Tibial artery (tissue), 4 donors: ENCODE measurements at regions not wholly inside any gene's neighbourhood (a gene's known extent, or its start where the extent isn't known, plus 50 kb on each side); places are given as distances from the start of the nearest gene placed in this dataset.

Source experiments
- DNase-seq, 2 donors: peaks; one replicate each; pipeline ENCODE4 v3.0.0-alpha.2; 2019
- H3K27ac ChIP-seq, 2 donors: fragments of 200-600 bp; sonication (generic) in 1 of 2; 1 replicate in 1 of 2; 2 replicates in 1 of 2; pipeline ENCODE4 v1.5.1; 2018 to 2019; ENCODE audit warnings: mild to moderate bottlenecking in 1 of 2
- H3K27me3 ChIP-seq, 2 donors: fragments of 200-600 bp; sonication (generic) in 1 of 2; one replicate each; pipeline versions ENCODE4 v1.5.1 to v1.6.0; 2016 to 2019
- H3K36me3 ChIP-seq, 3 donors: fragments of 200-600 bp; sonication (generic) in 2 of 3; one replicate each; pipeline ENCODE4 v1.5.1; 2016 to 2019; ENCODE audit warnings: mild to moderate bottlenecking in 2 of 3
- H3K4me1 ChIP-seq, 4 donors: fragments of 200-600 bp; sonication (generic) in 2 of 4; 1 replicate in 3 of 4; 2 replicates in 1 of 4; pipeline ENCODE4 v1.5.1; 2016 to 2019
- H3K4me3 ChIP-seq, 2 donors: fragments of 200-600 bp; sonication (generic) in 1 of 2; 1 replicate in 1 of 2; 2 replicates in 1 of 2; pipeline ENCODE4 v1.5.1; 2018 to 2019; ENCODE audit warnings: mild to moderate bottlenecking in 2 of 2
- H3K9me3 ChIP-seq, 3 donors: fragments of 200-600 bp; sonication (generic) in 1 of 3; one replicate each; pipeline ENCODE4 v1.5.1; 2016 to 2019
- CTCF ChIP-seq, 2 experiments: fragments of 200-600 bp in 1 of 2; fragments of 450-650 bp in 1 of 2; IDR thresholded peaks; one replicate each; pipeline ENCODE4 v1.5.1; 2017 to 2019; ENCODE audit warnings: antibody characterized with exemption in 2 of 2, mild to moderate bottlenecking in 1 of 2, moderate library complexity in 1 of 2
- intact Hi-C: fragments of 100-400 bp; cut with DNase I; formaldehyde crosslinking; loops from one replicate; pipeline ENCODE4 v1.15.0; 2023; ENCODE audit warnings: low total_unique reads

DNA sequence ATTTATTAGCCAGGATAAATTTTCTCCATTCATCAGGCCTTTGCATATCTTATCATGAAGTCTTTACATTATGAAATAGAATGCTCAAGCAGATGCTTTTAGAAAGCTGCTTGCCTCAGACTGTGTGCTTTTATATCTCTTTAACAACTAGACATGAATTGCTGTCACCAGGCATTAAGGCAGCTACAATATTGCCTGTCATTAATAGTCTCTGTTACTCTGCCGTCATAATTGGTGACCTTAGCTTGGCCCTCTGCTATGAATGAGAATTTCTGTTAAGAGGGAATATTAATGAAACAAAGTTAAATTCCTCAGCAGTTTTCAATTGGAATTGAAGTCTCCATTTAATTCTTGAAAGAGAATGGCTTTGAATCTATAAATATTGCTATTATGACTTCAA is 266.8 kb upstream of the MIS18BP1 start:
- intact Hi-C loops, result no loop called here
- DNase-seq, result no peak
- no peaks in the 10 kb centered on the region for H3K27me3 ChIP-seq
- H3K4me3 ChIP-seq, result no peak overlapping the region
- H3K4me1 ChIP-seq, result no peaks in the 10 kb centered on the region
- H3K9me3 ChIP-seq, result no peaks in the 10 kb centered on the region
- no peak for TF ChIP-seq CTCF (IDR thresholded peaks at IDR 0.05)
- no peak overlapping the region for H3K27ac ChIP-seq
- H3K36me3 ChIP-seq, result no peaks in the 10 kb centered on the region

GRCh38 chr14:45492876-45493275 is 239.9 kb upstream of the MIS18BP1 start:
- intact Hi-C loops, result no loop called here
- Histone ChIP-seq H3K36me3 (no peaks in the 10 kb centered on the region), H3K27ac (no peak overlapping the region), H3K4me1 (no peaks in the 10 kb centered on the region), H3K4me3 (no peak overlapping the region), H3K27me3 (no peaks in the 10 kb centered on the region), H3K9me3 (no peaks in the 10 kb centered on the region)
- no peak for TF ChIP-seq CTCF (IDR thresholded peaks at IDR 0.05)
- DNase-seq, result no peak

- no peak for DNase-seq
- intact Hi-C loops, result no loop called here
- Histone ChIP-seq H3K9me3 (no peaks in the 10 kb centered on the region), H3K36me3 (no peaks in the 10 kb centered on the region), H3K4me3 (no peak overlapping the region), H3K27me3 (no peaks in the 10 kb centered on the region), H3K4me1 (no peaks in the 10 kb centered on the region), H3K27ac (no peak overlapping the region)
- no peak for TF ChIP-seq CTCF (IDR thresholded peaks at IDR 0.05)
Measured at GRCh38 chr14:45491914-45492313, 238.9 kb upstream of the MIS18BP1 start.

DNA sequence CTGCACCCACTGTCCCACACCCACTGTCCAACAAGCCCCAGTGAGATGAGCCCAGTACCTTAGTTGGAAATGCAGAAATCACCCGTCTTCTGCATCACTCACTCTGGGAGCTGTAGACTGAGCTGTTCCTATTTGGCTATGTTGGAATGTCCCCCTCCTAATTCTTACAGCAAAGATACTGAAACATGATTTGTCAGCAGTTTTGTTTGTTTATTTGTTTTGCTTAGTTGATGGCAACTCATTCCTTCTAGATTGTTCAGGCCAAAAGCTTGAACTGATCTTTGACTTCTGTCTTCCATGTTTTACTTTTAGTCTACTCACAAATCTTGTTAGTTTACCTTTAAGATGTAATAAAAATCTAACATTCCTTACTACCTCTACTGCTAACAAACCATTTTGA is 233.6 kb upstream of the MIS18BP1 start:
- no peak for TF ChIP-seq CTCF (IDR thresholded peaks at IDR 0.05)
- intact Hi-C loops, result no loop called here
- Histone ChIP-seq H3K27ac (no peak overlapping the region), H3K4me1 (no peaks in the 10 kb centered on the region), H3K4me3 (no peak overlapping the region), H3K9me3 (no peaks in the 10 kb centered on the region), H3K27me3 (no peaks in the 10 kb centered on the region), H3K36me3 (no peaks in the 10 kb centered on the region)
- no peak for DNase-seq

DNA sequence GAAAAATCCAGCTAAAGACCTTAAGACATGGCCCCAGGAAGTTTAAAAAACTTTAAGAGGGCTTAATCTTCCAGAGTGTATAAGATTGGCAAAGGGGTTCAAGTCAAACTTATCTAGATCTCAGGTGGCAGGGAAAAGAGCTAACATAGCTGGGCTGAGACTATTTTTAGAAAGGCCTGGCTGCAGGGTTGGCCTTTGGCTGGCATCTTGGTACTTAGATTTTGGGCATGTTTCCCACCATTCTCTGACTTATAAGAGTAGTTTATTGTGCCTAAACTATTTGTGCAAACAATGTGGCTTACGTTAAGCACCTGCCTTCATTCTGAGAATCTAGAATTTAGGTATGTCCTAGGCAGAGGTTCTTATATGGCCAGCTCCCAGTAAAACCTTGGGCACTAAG is 214.0 kb upstream of the MIS18BP1 start:
- no peak overlapping the region for H3K4me3 ChIP-seq
- no peak for TF ChIP-seq CTCF (IDR thresholded peaks at IDR 0.05)
- DNase-seq, result no peak
- H3K4me1 ChIP-seq, result no peaks in the 10 kb centered on the region
- H3K9me3 ChIP-seq, result no peaks in the 10 kb centered on the region
- no peaks in the 10 kb centered on the region for H3K36me3 ChIP-seq
- no peaks in the 10 kb centered on the region for H3K27me3 ChIP-seq
- intact Hi-C loops, result no loop called here
- H3K27ac ChIP-seq, result no peak overlapping the region

DNA sequence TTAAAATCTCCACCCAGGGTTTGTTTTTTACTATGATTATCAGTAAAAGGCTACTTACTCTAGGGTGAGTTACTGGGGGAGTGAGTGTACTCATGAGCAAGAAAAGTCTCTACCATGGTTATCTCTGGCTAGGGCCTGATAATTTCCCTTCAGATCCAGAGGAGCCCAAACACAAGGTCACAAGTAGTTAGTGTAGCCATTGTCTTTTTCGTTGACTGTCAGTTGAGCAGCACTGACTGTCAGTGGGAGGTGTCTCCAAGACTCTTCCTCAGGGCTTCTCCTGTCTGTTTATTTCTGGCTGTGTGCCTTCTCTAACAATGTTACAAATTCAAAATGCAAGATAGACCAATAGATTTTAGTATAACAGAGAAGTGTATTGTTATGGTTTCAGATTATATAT is 181.2 kb upstream of the MIS18BP1 start:
- intact Hi-C loops, result no loop called here
- no peak for TF ChIP-seq CTCF (IDR thresholded peaks at IDR 0.05)
- no peaks in the 10 kb centered on the region for H3K9me3 ChIP-seq
- no peaks in the 10 kb centered on the region for H3K36me3 ChIP-seq
- no peak overlapping the region for H3K4me3 ChIP-seq
- no peaks in the 10 kb centered on the region for H3K27me3 ChIP-seq
- H3K4me1 ChIP-seq, result no peaks in the 10 kb centered on the region
- no peak overlapping the region for H3K27ac ChIP-seq
- no peak for DNase-seq
